ENCODE measurements at regions not wholly inside any gene's neighbourhood (a gene's known extent, or its start where the extent isn't known, plus 50 kb on each side); places are given as distances from the start of the nearest gene placed in this dataset.
"Not testable (repeated sequence)": the region's sequence is repeated elsewhere in the genome, so short reads cannot be mapped to it uniquely, and the experiment has no call there.

- no peak for DNase-seq
- no peak for TF ChIP-seq CTCF (IDR thresholded peaks at IDR 0.05)
- H3K27me3 Mint-ChIP-seq: peaks cover 9% of the 10 kb centered on the region
- ATAC-seq: no peak
- H3K4me1 Mint-ChIP-seq (ENCODE audit: low read depth): no peaks in the 10 kb centered on the region
- no peak overlapping the region for H3K4me3 Mint-ChIP-seq
- POLR2A ChIA-PET: no interaction called here
- intact Hi-C loops (cut with micrococcal nuclease): no loop called here
- H3K36me3 Mint-ChIP-seq (ENCODE audit: low read depth): no peaks in the 10 kb centered on the region
- no peak overlapping the region for H3K27ac Mint-ChIP-seq
- H3K9me3 Mint-ChIP-seq: no peaks in the 10 kb centered on the region
- CTCF ChIA-PET: no interaction called here
These were observed 92.9 kb upstream of the SIX2 start for GRCh38 chr2:45102141-45102540.

DNA sequence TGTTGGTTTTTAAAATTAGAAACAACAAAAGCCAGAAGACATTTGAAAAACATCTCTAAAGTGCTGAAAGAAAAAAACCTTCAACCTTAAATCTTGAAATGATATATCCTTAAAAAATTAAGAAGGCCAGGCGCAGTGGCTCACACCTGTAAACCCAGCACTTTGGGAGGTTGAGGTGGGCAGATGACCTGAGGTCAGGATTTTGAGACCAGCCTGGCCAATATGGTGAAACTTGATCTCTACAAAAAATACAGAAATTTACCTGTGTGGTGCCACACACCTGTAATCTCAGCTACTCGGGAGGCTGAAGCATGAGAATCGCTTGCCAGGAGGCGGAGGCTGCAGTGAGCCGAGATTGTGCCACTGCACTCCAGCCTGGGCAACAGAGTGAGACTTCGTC is 87.7 kb upstream of the SIX2 start:
- intact Hi-C loops (cut with micrococcal nuclease): no loop called here
- peaks cover 9% of the 10 kb centered on the region for H3K27me3 Mint-ChIP-seq
- H3K27ac Mint-ChIP-seq: no peak overlapping the region
- CTCF ChIA-PET: no interaction called here
- H3K4me3 Mint-ChIP-seq: no peak overlapping the region
- DNase-seq (no peak), ATAC-seq (no peak)
- H3K4me1 Mint-ChIP-seq (ENCODE audit: low read depth): no peaks in the 10 kb centered on the region
- POLR2A ChIA-PET: no interaction called here
- H3K36me3 Mint-ChIP-seq (ENCODE audit: low read depth): no peaks in the 10 kb centered on the region
- H3K9me3 Mint-ChIP-seq: no peaks in the 10 kb centered on the region
- TF ChIP-seq CTCF (IDR thresholded peaks at IDR 0.05): no peak

- H3K4me1 Mint-ChIP-seq (ENCODE audit: low read depth); ATAC-seq; H3K27me3 Mint-ChIP-seq; H3K4me3 Mint-ChIP-seq; intact Hi-C loops (cut with micrococcal nuclease); CTCF ChIA-PET; H3K27ac Mint-ChIP-seq; H3K9me3 Mint-ChIP-seq; DNase-seq; H3K36me3 Mint-ChIP-seq (ENCODE audit: low read depth); POLR2A ChIA-PET: not testable (repeated sequence)
These were observed 86.8 kb upstream of the SIX2 start for GRCh38 chr2:45096038-45096437.

DNA sequence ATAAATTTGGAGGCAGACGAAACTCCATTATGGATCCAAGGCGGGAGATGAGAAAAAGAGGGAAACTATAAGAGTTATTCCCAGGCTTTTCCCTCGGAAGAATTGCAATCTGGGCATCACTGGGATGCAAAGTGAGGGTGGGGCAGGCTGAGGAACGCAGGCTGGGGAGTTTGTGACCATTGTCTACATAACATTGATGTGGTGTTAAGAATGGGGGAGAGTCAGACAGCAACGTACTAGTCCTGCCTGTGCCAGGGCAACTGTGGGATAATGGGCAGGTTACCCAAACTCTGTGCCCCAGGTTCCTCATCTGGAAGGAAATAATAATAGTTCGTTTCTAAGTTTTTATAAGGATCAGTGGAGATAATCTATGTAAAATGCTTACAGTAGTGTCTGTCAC is 84.4 kb upstream of the SIX2 start:
- ChIA-PET CTCF (no interaction called here), POLR2A (no interaction called here)
- Mint-ChIP-seq H3K4me3 (no peak overlapping the region), H3K36me3 (ENCODE audit: low read depth) (no peaks in the 10 kb centered on the region), H3K27ac (no peak overlapping the region), H3K4me1 (ENCODE audit: low read depth) (no peaks in the 10 kb centered on the region), H3K9me3 (peaks cover 2% of the 10 kb centered on the region), H3K27me3 (peaks cover 15% of the 10 kb centered on the region)
- no peak for DNase-seq
- TF ChIP-seq CTCF (IDR thresholded peaks at IDR 0.05): no peak
- no peak for ATAC-seq
- intact Hi-C loops (cut with micrococcal nuclease): no loop called here

GRCh38 chr2:45093181-45093580 is 83.9 kb upstream of the SIX2 start:
- Mint-ChIP-seq H3K36me3 (ENCODE audit: low read depth) (no peaks in the 10 kb centered on the region), H3K27me3 (peaks cover 15% of the 10 kb centered on the region), H3K27ac (no peak overlapping the region), H3K9me3 (peaks cover 2% of the 10 kb centered on the region), H3K4me3 (no peak overlapping the region), H3K4me1 (ENCODE audit: low read depth) (no peaks in the 10 kb centered on the region)
- POLR2A ChIA-PET: no interaction called here
- no peak for DNase-seq
- ATAC-seq: no peak
- CTCF ChIA-PET: no interaction called here
- TF ChIP-seq CTCF (IDR thresholded peaks at IDR 0.05): no peak
- intact Hi-C loops (cut with micrococcal nuclease): no loop called here

GRCh38 chr2:45089554-45090261 is 80.5 kb upstream of the SIX2 start:
- no peaks in the 10 kb centered on the region for H3K4me1 Mint-ChIP-seq (ENCODE audit: low read depth)
- ATAC-seq (no peak), DNase-seq (no peak)
- H3K4me3 Mint-ChIP-seq: no peak overlapping the region
- no peak overlapping the region for H3K27ac Mint-ChIP-seq
- ChIA-PET CTCF (no interaction called here), POLR2A (no interaction called here)
- H3K9me3 Mint-ChIP-seq: peaks cover 2% of the 10 kb centered on the region
- no peak for TF ChIP-seq CTCF (IDR thresholded peaks at IDR 0.05)
- intact Hi-C loops (cut with micrococcal nuclease): no loop called here
- H3K36me3 Mint-ChIP-seq (ENCODE audit: low read depth): no peaks in the 10 kb centered on the region
- H3K27me3 Mint-ChIP-seq: peaks cover 13% of the 10 kb centered on the region
